T-helper 1 cell treated with Interleukin-12 subunit alpha and Interleukin-12 subunit beta and Interleukin-4 antibody, amounts not matched to agents 30 ng/mL and 1 ng/mL, for 36 hours (primary cell): ENCODE measurements at regions not wholly inside any gene's neighbourhood (a gene's known extent, or its start where the extent isn't known, plus 50 kb on each side); places are given as distances from the start of the nearest gene placed in this dataset.

Experiments used
- intact Hi-C: fragments of 100-400 bp; cut with micrococcal nuclease; formaldehyde crosslinking; loops from one replicate; pipeline ENCODE4 v1.15.1; 2024

DNA sequence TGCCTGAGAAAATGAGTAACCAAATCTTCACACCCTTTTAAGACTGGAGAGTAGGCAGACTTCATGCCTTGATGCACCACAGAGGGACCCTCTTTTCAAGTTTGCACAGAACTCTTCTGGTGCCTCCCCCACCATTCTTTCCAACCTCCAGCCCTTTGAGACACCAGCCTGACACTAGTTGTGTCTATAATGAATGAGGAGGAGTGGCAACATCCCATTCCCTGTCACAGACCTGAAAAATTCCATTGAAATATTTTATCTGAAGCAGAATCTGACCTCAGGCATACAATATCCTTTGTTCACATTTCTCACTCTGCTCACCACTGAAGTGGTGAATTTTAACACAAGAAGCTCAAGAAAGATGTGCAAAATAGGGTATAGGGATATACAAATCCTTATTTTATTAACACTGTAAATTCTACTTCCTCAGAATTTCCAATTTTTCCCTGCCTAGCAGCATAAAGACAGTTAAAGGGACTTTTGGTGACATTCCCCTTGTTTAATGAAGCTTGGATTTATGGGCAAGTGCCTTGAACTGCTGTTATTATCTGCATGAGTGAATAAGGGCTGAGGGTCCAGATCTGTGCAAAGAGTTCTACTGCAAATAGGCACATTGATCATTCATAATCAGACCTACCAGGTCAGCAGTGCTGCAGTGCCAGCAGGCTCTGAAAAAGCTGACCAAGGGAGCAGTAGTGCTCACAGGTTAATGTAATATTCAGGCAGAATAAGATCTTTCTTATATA, 149.9 kb upstream of the PAQR3 start:
- intact Hi-C loops: no loop called here

GRCh38 chr4:79087071-79087470, 147.8 kb upstream of the PAQR3 start:
- intact Hi-C loops: no loop called here

DNA sequence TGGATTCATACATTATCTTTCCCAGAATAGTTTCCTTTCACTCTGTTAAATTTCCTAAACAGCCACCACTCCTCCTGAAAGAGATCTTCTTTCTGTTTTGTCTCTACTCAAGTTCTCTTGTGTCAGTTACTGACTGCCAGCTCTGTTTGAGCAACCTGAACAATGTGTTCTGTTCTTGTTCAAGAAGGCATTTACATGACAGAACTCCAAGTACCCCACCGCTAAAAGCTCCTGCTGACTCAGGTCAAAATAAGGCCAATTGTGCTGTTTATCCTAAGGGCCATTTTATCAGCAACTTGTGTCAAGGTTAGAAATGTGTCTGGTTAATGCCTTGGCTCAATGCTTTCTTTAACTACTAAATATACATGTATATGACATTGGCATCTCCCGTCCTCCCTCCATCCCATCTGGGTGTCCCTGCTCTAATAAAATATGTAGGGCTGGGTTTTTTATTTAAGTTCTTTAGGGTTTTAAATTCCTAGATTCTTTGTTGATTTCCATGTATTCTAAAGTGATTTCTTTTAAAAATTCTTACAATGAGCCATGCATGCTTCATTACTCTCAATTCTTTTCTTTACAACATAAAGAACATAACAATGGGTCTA, 144.3 kb upstream of the PAQR3 start:
- intact Hi-C loops: no loop called here

GRCh38 chr4:79082997-79083396, 143.8 kb upstream of the PAQR3 start:
- intact Hi-C loops: no loop called here

DNA sequence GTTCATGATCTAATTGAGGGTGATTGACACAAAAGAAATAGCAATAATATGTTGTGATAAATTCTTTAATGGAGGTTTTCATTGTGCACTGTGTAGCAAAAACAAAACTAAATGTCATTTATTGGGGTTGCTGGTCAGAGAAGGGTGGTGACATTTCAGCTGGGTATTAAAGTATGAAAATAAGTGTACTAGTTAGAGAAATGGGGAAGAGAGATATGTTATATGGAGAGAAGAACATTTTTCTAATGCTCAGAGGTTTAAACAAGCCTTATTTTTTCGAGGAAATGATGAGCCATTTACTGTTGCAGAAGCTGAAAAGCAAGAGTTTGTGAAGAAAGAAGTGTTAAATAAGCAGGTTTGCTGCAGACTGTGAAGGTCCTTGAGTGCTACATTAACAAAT, 142.7 kb upstream of the PAQR3 start:
- intact Hi-C loops: no loop called here

- intact Hi-C loops: no loop called here
Measured at GRCh38 chr4:79078339-79078738, 139.1 kb upstream of the PAQR3 start.

DNA sequence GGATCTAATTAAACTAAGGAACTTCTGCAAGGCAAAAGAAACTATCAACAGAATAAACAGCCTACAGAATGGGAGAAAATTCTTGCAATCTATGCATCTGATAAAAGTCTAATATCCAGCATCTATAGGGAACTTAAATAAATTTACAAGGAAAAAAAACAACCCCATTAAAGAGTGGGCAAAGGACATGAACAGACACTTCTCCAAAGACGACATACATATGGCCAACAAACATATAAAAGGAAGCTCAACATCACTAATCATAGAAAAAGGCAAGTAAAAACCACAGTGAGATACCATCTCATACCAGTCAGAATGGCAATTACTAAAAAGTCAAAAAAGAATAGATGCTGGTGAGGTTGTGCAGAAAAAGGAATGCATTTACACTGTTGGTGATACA, 134.8 kb upstream of the PAQR3 start:
- intact Hi-C loops: no loop called here

DNA sequence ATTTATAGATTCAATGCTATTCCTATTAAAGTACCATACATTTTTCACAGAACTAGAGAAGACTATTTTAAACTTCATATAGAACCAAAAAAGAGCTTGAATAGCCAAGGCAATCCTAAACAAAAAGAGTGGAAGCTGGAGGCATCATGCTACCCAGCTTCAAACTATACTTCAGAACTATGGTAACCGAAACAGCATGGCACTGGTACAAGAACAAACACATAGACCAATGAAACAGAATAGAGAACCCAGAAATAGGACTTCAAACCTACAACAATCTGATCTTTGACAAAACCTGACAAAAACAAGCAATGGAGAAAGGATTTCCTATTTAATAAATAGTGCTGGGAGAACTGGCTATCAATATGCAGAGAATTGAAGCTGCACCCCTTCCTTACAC, 134.2 kb upstream of the PAQR3 start:
- intact Hi-C loops: no loop called here

DNA sequence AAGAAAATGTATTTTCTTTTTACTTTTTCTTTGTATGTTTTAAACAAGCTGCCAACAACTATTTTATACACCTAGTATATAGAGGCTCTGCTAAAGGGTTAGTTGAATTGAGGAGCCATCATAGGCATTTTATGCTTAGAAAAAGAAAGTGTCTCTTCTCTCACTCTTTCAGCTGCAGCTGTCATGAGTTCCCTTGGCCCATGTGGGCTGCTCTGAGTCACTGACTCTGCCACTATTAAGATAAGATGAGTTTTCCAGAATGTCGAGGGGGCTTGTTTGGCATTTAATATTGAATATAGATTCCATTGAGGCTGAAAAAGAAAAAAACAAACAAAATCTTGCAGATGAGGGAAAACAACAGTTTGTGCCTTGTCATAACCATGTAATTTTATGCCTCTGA, 126.0 kb upstream of the PAQR3 start:
- intact Hi-C loops: no loop called here

DNA sequence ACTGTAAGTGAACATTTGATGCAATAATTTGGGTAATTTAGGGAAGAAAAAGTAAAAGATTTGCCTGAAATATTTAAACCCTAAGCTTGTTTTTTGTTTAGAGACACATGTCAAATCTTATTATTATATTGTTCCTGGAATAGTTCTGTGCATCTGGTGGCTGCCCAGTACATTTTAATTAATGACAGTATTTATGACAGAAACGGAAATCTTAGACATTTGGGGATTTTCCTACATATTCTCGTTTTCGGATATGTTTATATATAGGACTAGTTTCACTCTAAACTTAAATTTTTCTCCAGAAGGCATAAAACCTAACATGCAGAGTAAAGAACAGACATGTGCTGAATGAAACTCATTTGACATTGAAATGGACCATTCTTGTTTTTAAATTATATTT, 125.6 kb upstream of the PAQR3 start:
- intact Hi-C loops: no loop called here

DNA sequence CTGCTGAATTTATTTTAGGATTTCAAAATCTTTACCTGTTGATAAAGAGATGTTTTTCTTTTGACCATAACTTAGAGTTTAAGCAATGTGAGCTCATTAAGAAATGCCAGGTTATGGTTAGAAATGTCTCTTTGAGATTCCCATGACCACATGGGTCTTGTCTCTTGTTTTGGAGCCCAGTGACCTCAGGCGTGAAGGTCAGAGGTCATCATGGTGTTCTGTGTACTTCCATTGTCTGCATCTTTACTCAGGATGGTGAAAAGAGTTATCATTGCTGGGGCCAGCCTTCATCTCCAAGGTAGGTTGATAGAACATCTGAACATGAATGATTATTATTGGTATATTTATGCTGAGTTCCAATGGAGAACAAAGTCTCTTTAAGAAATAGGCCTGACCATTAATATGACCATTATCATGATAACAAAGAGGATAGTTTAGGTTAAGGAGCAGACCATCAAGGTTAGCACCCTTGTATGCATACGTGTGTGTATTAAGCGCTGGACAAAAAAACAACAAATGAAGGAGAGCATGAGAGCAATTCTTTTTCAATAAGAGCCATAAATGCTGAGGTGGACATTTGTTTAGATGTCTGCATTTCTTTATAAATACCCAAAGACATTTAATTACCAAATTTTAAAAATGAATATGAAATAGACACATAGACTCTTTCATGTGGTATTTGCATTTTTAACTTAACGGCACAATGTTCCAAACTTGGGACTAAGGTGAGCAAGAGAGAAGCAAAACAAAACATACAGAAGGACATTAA, 120.6 kb upstream of the PAQR3 start:
- intact Hi-C loops: no loop called here

DNA sequence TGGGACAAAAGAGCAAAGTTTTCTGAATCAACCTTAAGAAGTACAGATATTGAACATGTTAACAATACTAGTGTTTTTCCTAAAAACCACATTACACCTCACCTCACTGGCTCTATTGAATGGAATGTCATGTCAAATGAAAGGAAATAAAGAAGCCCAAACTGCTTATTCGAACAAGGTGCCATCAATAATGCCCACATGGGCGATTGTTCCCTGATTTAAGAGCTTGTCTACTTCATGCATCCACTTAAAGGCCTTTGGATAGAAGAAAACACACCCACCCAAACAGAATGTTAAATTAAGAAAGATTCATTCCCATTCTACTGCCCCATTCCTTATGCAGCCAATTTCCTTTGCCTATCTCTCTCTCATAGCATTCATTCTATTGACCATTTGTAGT, 118.5 kb upstream of the PAQR3 start:
- intact Hi-C loops: no loop called here

DNA sequence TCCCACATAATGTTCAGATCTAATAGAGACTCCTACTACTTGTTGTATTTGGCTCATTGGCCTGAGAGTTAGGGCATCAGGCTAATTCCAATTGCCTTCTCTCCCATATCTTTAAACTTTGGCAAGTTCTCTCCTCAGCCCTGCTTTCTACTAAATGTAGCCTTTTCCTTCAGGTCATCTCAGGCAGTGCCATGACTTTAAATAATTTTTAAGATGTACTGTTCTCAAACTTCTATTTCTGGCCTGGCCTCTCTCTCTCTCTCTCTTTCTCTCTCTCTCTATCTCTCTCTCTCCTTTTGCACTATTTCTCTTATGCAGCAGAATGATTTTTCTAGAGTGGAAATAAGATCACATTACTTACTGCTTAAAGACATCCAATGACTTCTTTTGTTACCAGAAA, 114.5 kb upstream of the PAQR3 start:
- intact Hi-C loops: no loop called here

- intact Hi-C loops: no loop called here
Measured at GRCh38 chr4:79050541-79050880, 111.3 kb upstream of the PAQR3 start.

- intact Hi-C loops: no loop called here
Measured at GRCh38 chr4:79049840-79050540, 110.8 kb upstream of the PAQR3 start.

GRCh38 chr4:79048878-79049277, 109.6 kb upstream of the PAQR3 start:
- intact Hi-C loops: no loop called here

DNA sequence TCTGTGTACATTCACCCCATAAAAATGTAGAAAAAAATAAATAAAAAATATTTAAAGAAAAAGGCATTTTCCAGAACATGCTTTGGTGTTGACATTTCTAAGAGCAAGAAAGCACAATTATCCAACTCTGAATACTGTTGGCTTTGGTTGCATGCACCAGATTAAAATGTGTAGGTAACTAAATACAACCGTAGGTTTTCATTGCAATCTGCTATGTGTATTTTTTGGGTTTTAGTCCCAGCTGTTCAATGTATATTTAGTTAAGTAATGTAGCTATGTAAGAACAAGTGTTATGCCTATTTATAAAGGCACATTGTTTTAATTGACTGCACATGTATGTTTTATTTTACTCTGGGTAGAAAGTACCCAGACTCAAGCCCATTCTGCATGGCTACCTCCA, 108.1 kb upstream of the PAQR3 start:
- intact Hi-C loops: no loop called here

GRCh38 chr4:79046016-79046592, 106.9 kb upstream of the PAQR3 start:
- intact Hi-C loops: no loop called here

DNA sequence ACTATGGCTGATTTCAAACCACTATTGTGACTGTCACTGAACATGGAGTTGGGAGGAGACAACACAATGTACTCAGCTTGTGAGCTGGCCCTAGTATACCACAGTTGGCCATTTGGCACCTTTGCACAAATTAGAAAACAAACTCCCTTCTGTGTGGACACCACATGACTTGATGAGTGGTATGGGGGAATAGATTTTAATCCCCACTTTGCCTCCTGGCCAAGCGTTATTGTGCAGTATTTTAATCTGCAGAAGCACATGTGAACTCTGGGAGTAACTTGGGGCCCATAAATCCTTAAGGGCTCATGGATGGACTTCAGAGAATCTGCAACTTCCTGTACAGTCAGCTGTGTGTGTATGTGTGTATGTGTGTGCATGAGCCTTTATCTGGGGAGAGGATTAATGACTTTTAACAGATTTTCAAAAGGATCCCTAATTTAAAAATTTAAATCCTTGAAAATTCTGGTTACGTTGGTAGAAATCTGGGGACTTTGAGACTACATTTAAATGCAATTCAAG, 105.0 kb upstream of the PAQR3 start:
- intact Hi-C loops: no loop called here

- intact Hi-C loops: no loop called here
Measured at GRCh38 chr4:79043138-79043537, 103.9 kb upstream of the PAQR3 start.

DNA sequence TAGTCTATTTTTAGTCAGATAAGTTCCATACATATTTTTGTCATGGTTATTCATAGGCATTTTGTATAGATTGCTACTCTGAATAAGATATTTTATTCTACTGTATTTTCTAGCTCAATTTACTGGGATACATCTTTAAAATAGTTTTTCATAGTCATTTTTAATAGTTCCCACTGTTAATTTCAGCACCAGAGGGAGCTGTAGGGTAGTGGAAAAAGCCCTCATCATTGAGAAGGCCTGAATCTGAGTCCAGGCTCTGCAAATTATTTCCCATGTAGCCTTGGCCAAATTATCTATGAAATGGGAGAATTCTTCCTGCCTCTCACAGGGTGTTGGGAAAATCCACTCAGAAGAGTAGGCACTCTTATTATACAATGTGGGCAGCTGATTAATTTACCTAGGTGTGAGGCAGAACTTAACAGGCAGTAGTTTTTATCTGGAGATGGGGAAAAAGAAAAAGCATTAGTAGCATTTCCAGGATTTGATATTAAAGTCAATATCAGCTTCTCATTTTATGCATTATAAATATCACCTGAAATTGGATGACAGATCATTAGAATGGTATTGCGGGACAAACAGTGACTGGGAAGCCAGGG, 102.9 kb upstream of the PAQR3 start:
- intact Hi-C loops: loop anchor here (1.0 kb wide), 1 partner anchor 1173 kb away; no protein-coding TSS in a partner anchor
